Brain microvascular endothelial cell (primary cell): ENCODE measurements at regions not wholly inside any gene's neighbourhood (a gene's known extent, or its start where the extent isn't known, plus 50 kb on each side); places are given as distances from the start of the nearest gene placed in this dataset.
A peak's percentile ranks its signal among the peaks of the same experiment; 100 is the strongest.

Source experiments
- DNase-seq: peaks from one replicate; pipeline ENCODE4 v3.0.0-alpha.2; 2020
- H3K27ac ChIP-seq: fragments of 250-450 bp; sonication (Bioruptor Pico); 2 replicates; pipeline ENCODE4 v1.5.1; 2020; ENCODE audit warnings: mild to moderate bottlenecking, moderate library complexity
- H3K27me3 ChIP-seq: fragments of 250-450 bp; sonication (Bioruptor Pico); replicated peaks from 2 replicates; pipeline ENCODE4 v1.5.1; 2020; ENCODE audit warnings: mild to moderate bottlenecking
- H3K36me3 ChIP-seq: fragments of 250-450 bp; sonication (Bioruptor Pico); replicated peaks from 2 replicates; pipeline ENCODE4 v1.5.1; 2020; ENCODE audit warnings: mild to moderate bottlenecking
- H3K4me3 ChIP-seq: 2 replicates; pipeline ENCODE4 v1.5.1; 2011; ENCODE audit warnings: low read depth, mild to moderate bottlenecking, control low read depth, low read length, moderate library complexity
- CTCF ChIP-seq: IDR thresholded peaks from 2 replicates; pipeline ENCODE4 v1.5.1; 2011; ENCODE audit warnings: low read depth, mild to moderate bottlenecking, moderate library complexity, low read length, control low read depth, inconsistent platforms; ENCODE audit errors: missing control alignments
- in situ Hi-C: cut with HindIII; loops from 2 replicates; pipeline ENCODE4 v1.10.0; 2017; ENCODE audit warnings: low sequenced_read_pairs, low pct_ligation_motif_present

- in situ Hi-C loops: no loop called here
- H3K36me3 ChIP-seq: no peaks in the 10 kb centered on the region
Measured at GRCh38 chr2:67792191-67792590, 270.6 kb downstream of the C1D start.

DNA sequence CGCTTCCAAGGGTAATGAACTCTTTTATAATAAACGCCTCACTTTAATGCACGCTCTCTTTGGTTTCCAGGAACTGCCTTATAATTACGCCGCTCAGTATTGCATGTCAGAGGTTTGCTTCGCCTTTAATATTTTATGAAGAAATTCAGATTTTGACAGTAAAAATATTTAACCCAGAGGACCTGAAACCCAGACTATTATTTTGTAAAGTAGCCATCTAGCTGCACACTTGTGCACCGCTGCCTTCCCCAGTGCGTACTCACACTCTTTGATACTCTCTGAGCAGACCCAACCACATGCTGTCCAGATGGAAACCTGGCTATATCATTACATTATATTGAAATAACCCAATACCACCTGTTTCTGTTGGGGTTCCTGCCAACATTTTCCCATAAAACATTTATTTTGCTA, 270.1 kb downstream of the C1D start:
- Histone ChIP-seq H3K27ac (no peak overlapping the region), H3K36me3 (no peaks in the 10 kb centered on the region), H3K27me3 (no peaks in the 10 kb centered on the region), H3K4me3 (no peak overlapping the region)
- in situ Hi-C loops: no loop called here
- no peak for DNase-seq
- TF ChIP-seq CTCF: no peak

More at GRCh38 chr2:67792191-67792590, 270.6 kb downstream of the C1D start:
- DNase-seq: no peak
- no peak overlapping the region for H3K4me3 ChIP-seq
- no peaks in the 10 kb centered on the region for H3K27me3 ChIP-seq
- no peak overlapping the region for H3K27ac ChIP-seq
- no peak for TF ChIP-seq CTCF

GRCh38 chr2:67797801-67798540, 264.8 kb downstream of the C1D start:
- H3K27ac ChIP-seq: peak overlapping the region; percentile 28

GRCh38 chr2:67798541-67799160, 264.2 kb downstream of the C1D start:
- Histone ChIP-seq H3K36me3 (no peaks in the 10 kb centered on the region), H3K27me3 (no peaks in the 10 kb centered on the region), H3K27ac (no peak overlapping the region), H3K4me3 (no peak overlapping the region)
- no peak for DNase-seq
- in situ Hi-C loops: no loop called here
- no peak for TF ChIP-seq CTCF

More at GRCh38 chr2:67797801-67798540, 264.8 kb downstream of the C1D start:
- in situ Hi-C loops: no loop called here
- H3K36me3 ChIP-seq: no peaks in the 10 kb centered on the region
- peak; percentile 72 for DNase-seq
- no peaks in the 10 kb centered on the region for H3K27me3 ChIP-seq
- TF ChIP-seq CTCF: no peak
- H3K4me3 ChIP-seq: no peak overlapping the region

DNA sequence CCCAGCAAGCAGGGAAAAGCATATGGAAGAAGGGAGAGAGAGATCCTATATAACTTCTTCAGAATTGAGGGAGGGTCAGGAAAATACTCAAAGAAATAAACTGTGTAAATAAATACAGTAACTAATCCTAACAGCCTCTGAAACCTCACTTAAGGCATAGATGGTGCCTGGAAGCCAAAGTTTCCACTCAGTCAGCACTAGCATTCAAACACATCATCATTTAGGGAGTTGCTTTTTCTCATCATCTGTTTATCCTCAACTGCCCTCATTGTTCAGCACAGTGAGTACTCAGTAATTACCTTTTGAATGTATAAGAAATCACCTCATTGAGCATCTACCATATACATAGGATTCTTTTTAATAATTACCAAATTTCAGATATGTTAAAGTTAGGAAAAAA, 262.9 kb downstream of the C1D start:
- Histone ChIP-seq H3K36me3 (no peaks in the 10 kb centered on the region), H3K4me3 (no peak overlapping the region), H3K27me3 (no peaks in the 10 kb centered on the region), H3K27ac (no peak overlapping the region)
- no peak for DNase-seq
- in situ Hi-C loops: no loop called here
- no peak for TF ChIP-seq CTCF
